ENCODE measurements at regions not wholly inside any gene's neighbourhood (a gene's known extent, or its start where the extent isn't known, plus 50 kb on each side); places are given as distances from the start of the nearest gene placed in this dataset.

DNA sequence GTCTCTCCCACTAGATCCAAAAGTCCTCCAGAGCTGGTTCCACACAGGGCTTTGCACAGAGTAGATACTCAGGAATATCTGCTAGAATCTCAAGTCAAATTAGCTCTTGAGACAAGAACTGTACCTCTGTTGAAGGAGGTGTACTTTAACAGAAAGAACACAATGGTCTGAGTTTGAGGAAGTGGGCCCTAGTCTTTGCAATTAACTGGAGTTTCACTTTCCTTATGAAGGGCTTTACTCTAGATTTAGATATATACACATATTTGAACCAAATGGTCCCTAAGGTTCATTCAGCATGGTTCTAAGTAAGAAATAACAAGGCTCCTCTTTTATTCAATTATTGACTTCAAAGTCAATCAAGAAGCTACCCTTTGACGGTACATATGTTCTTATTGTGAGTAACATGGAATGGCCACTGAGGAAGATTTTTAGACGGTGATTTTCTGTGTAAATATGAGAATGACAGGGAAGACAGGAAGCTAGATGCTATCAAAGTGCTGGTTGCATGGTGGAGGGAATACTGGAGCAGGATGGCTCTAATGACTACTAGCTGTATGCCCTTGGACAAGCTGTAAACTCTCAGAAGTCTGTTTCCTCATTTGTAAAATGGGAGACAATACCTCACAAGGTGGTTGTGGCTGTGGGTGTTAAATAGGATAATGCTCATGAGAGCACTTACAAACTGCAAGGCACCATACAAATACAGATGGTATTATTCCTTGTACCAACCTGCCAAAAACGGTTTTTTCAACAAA, 73.5 kb upstream of the SERTAD2 start:
- no peak overlapping the region for H3K27ac ChIP-seq
- no peak overlapping the region for H3K4me3 ChIP-seq (ENCODE audit: low read depth, low read length)
- H3K27me3 ChIP-seq (ENCODE audit: insufficient read depth, low read depth, severe bottlenecking), result no peaks in the 10 kb centered on the region
- H3K36me3 ChIP-seq, result no peaks in the 10 kb centered on the region
- DNase-seq, result no peak
- H3K9me3 ChIP-seq (ENCODE audit: severe bottlenecking), result no peaks in the 10 kb centered on the region
- TF ChIP-seq, protein P1, sequence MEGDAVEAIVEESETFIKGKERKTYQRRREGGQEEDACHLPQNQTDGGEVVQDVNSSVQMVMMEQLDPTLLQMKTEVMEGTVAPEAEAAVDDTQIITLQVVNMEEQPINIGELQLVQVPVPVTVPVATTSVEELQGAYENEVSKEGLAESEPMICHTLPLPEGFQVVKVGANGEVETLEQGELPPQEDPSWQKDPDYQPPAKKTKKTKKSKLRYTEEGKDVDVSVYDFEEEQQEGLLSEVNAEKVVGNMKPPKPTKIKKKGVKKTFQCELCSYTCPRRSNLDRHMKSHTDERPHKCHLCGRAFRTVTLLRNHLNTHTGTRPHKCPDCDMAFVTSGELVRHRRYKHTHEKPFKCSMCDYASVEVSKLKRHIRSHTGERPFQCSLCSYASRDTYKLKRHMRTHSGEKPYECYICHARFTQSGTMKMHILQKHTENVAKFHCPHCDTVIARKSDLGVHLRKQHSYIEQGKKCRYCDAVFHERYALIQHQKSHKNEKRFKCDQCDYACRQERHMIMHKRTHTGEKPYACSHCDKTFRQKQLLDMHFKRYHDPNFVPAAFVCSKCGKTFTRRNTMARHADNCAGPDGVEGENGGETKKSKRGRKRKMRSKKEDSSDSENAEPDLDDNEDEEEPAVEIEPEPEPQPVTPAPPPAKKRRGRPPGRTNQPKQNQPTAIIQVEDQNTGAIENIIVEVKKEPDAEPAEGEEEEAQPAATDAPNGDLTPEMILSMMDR (IDR thresholded peaks at IDR 0.05; ENCODE audit: low read depth, low read length), result no peak

DNA sequence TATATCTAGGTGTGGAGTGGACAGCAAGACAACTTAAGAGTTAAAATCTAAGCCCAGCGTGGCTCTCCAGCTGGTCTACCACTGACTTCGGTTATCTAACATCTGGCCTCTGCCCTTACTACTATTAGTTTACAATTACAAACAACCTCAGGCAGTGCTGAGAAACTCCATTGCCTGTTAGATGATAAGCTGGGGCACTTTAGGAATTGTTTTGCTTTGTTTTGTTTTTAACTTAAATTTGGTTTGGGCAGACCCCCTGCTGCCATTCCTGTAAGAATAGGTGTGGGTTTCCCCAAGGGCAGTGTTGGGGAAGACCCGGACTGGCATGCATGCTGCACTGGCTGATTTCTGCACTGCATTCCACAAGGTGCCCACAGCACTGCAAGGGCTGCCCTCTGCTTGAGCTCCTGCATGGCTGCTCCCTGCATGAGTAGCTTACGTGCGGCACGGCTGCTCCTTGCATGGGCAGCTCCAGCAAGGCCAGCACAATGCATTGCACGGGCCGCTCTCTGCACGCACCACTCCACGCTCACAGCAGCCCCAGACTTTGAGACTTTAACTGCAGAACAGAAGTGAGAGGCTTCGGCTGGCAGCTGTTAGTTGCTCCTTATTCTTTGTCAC, 74.2 kb upstream of the SERTAD2 start:
- DNase-seq, result no peak
- TF ChIP-seq, protein P1 (IDR thresholded peaks at IDR 0.05; ENCODE audit: low read depth, low read length), result no peak
- H3K27me3 ChIP-seq (ENCODE audit: insufficient read depth, low read depth, severe bottlenecking), result no peaks in the 10 kb centered on the region
- H3K4me3 ChIP-seq (ENCODE audit: low read depth, low read length), result no peak overlapping the region
- no peaks in the 10 kb centered on the region for H3K36me3 ChIP-seq
- H3K27ac ChIP-seq, result no peak overlapping the region
- H3K9me3 ChIP-seq (ENCODE audit: severe bottlenecking), result no peaks in the 10 kb centered on the region

DNA sequence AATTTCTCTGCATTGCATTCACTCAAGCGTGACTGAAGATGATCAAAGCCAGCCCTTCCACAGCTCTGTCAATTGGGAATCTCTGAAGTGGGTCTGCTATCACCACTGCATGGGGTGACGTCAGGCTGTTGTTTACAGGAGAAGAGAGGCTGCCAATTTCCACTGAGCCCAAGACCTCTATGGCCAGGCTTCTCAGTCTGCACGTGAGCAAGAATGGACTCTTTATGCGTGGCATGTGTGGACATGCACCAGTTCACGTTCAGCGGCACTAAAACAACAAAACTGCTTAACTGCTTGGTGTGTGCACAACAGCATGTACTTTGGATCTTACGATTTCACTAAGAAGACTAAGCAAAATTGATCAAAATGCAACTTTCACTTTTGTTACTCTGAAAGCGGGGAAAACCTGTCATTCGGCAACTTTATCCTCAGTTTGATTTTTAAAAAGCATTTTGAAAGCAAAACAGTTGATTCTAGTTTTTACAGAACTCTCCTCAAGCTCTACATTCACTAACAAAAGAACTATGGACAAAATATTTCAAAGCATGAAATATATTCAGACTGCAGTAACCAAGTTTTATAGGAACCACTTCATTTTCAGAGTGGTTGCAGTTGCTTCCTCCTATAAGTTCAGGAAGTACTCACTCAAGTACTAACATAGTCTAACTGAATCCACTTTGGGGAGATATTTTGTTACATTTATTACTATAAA, 77.0 kb upstream of the SERTAD2 start:
- no peaks in the 10 kb centered on the region for H3K9me3 ChIP-seq (ENCODE audit: severe bottlenecking)
- H3K4me3 ChIP-seq (ENCODE audit: low read depth, low read length), result no peak overlapping the region
- no peaks in the 10 kb centered on the region for H3K27me3 ChIP-seq (ENCODE audit: insufficient read depth, low read depth, severe bottlenecking)
- DNase-seq, result no peak
- no peak overlapping the region for H3K27ac ChIP-seq
- TF ChIP-seq, protein P1 (IDR thresholded peaks at IDR 0.05; ENCODE audit: low read depth, low read length), result no peak
- H3K36me3 ChIP-seq, result no peaks in the 10 kb centered on the region

DNA sequence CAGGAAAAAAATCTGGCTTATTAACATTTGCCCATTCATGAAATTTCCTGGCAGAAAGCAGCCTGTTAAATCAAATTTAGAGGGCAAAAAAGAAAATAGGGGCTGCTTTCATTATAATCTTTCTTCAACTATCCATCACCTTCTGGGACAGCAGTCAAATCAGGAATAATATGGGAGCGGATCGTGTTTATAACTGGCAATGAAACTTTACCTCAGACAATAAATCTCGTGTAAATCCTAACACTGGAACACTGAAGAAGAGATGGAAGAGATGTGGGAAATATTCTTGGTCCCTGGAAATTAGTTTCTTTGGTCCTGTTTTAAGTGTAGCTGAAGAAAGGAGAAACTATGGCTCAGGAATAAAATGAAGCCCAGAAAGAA, 77.5 kb upstream of the SERTAD2 start:
- no peaks in the 10 kb centered on the region for H3K9me3 ChIP-seq (ENCODE audit: severe bottlenecking)
- H3K27me3 ChIP-seq (ENCODE audit: insufficient read depth, low read depth, severe bottlenecking), result no peaks in the 10 kb centered on the region
- TF ChIP-seq, protein P1 (IDR thresholded peaks at IDR 0.05; ENCODE audit: low read depth, low read length), result no peak
- H3K27ac ChIP-seq, result no peak overlapping the region
- no peaks in the 10 kb centered on the region for H3K36me3 ChIP-seq
- H3K4me3 ChIP-seq (ENCODE audit: low read depth, low read length), result no peak overlapping the region
- no peak for DNase-seq

DNA sequence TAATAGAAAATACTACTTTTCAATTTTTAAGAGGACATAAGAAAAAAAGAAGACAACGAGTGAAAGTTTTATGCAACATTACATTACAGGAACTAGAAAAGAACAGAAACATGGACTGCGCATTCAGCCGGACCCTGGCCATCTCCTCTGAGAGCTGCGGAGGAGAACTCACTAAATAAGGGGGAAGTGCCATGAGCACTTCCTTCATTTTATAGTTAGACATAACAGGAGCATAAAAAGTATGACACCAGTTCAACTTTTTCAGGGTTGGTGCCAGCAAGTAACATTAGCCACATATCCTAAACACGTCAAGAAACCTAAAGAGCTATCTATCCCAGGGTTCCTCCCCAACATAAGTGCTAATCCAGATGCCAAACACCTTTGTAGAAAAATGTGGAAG, 78.0 kb upstream of the SERTAD2 start:
- TF ChIP-seq, protein P1 (IDR thresholded peaks at IDR 0.05; ENCODE audit: low read depth, low read length), result no peak
- Histone ChIP-seq H3K9me3 (ENCODE audit: severe bottlenecking) (no peaks in the 10 kb centered on the region), H3K36me3 (no peaks in the 10 kb centered on the region), H3K4me3 (ENCODE audit: low read depth, low read length) (no peak overlapping the region), H3K27ac (no peak overlapping the region), H3K27me3 (ENCODE audit: insufficient read depth, low read depth, severe bottlenecking) (no peaks in the 10 kb centered on the region)
- no peak for DNase-seq

All from WERI-Rb-1 (cell line).